GM19351 (cell line): ENCODE measurements at regions not wholly inside any gene's neighbourhood (a gene's known extent, or its start where the extent isn't known, plus 50 kb on each side); places are given as distances from the start of the nearest gene placed in this dataset.

Experiments
- ATAC-seq: cut with Tn5 transposase; IDR thresholded peaks from one replicate; pipeline ENCODE4 v1.9.1; 2021; ENCODE audit warnings: mild to moderate bottlenecking, moderate library complexity; ENCODE audit not compliant: unreplicated experiment

GRCh38 chr2:2812117-2812516 is 481.0 kb upstream of the MYT1L start:
- no peak for ATAC-seq

GRCh38 chr2:2810504-2810903 is 479.4 kb upstream of the MYT1L start:
- no peak for ATAC-seq

GRCh38 chr2:2809771-2810170 is 478.7 kb upstream of the MYT1L start:
- ATAC-seq = no peak

- no peak for ATAC-seq
Measured at GRCh38 chr2:2808551-2809058, 477.5 kb upstream of the MYT1L start.

- ATAC-seq = no peak
Measured at GRCh38 chr2:2806711-2807110, 475.6 kb upstream of the MYT1L start.

- ATAC-seq = no peak
Measured at GRCh38 chr2:2805263-2805662, 474.2 kb upstream of the MYT1L start.

- no peak for ATAC-seq
Measured at GRCh38 chr2:2804528-2804927, 473.5 kb upstream of the MYT1L start.

GRCh38 chr2:2801458-2801857 is 470.4 kb upstream of the MYT1L start:
- no peak for ATAC-seq

GRCh38 chr2:2800697-2801096 is 469.6 kb upstream of the MYT1L start:
- no peak for ATAC-seq

- ATAC-seq = no peak
Measured at GRCh38 chr2:2800001-2800400, 468.9 kb upstream of the MYT1L start.

- ATAC-seq = no peak
Measured at GRCh38 chr2:2799151-2799697, 468.1 kb upstream of the MYT1L start.

GRCh38 chr2:2798337-2798736 is 467.3 kb upstream of the MYT1L start:
- no peak for ATAC-seq

- no peak for ATAC-seq
Measured at GRCh38 chr2:2797797-2798196, 466.7 kb upstream of the MYT1L start.

- ATAC-seq = no peak
Measured at GRCh38 chr2:2796207-2796606, 465.1 kb upstream of the MYT1L start.

- ATAC-seq = no peak
Measured at GRCh38 chr2:2795438-2796091, 464.5 kb upstream of the MYT1L start.

- ATAC-seq = no peak
Measured at GRCh38 chr2:2793925-2794560, 463.0 kb upstream of the MYT1L start.

- no peak for ATAC-seq
Measured at GRCh38 chr2:2793514-2793913, 462.4 kb upstream of the MYT1L start.

- no peak for ATAC-seq
Measured at GRCh38 chr2:2791606-2792005, 460.5 kb upstream of the MYT1L start.

- no peak for ATAC-seq
Measured at GRCh38 chr2:2791031-2791430, 460.0 kb upstream of the MYT1L start.

- ATAC-seq = no peak
Measured at GRCh38 chr2:2788076-2788475, 457.0 kb upstream of the MYT1L start.

GRCh38 chr2:2787301-2787907 is 456.3 kb upstream of the MYT1L start:
- ATAC-seq = no peak

- ATAC-seq = no peak
Measured at GRCh38 chr2:2782007-2782406, 450.9 kb upstream of the MYT1L start.
